Ramos (cell line): ENCODE measurements at regions not wholly inside any gene's neighbourhood (a gene's known extent, or its start where the extent isn't known, plus 50 kb on each side); places are given as distances from the start of the nearest gene placed in this dataset.

ENCODE experiments used
- in situ Hi-C: fragments of 300-500 bp; cut with MboI; formaldehyde crosslinking; loops from one replicate; pipeline ENCODE4 v1.14.3; 2022; ENCODE audit warnings: low sequenced_read_pairs; ENCODE audit not compliant: unreplicated experiment

DNA sequence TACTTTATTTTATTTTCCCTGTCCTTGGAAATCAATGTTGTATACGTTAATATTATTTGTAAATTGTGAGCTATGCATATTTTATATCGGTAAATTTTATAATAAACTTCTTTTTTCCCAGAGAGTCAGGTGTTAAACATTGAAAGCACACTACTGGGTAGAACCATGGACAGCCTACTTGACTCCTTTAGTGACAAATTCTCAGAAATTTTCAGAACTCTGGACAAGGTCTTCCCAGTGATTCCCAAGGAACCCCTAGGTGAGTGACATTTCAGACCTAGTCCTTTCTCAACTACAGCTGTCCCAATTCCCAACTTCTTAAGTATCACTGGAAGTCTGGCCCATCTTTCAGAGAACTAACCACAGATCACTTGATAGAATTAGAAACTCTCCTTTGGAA lies 107.2 kb downstream of the RCN1 start:
- in situ Hi-C loops, result no loop called here

- in situ Hi-C loops, result no loop called here
Observed at GRCh38 chr11:32200136-32200847, 109.4 kb downstream of the RCN1 start.

DNA sequence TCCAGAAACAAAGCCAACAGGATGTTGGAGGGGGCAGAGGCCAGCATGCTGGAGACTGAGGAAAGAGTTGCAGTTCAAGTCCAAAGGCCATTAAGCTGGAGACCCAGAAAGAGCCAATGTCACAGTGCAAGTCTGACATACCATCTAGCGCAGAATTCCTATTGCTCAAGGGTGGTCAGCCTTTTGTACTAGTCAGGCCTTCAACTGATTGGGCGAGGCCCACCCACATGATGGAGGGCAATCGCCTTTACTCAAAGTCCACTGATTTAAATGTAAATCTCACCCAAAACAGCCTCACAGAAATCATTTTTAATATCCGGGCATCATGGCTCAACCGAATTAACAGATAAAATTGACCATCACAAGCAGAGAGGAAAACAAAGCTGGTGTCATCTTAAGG lies 113.9 kb downstream of the RCN1 start:
- in situ Hi-C loops, result no loop called here

DNA sequence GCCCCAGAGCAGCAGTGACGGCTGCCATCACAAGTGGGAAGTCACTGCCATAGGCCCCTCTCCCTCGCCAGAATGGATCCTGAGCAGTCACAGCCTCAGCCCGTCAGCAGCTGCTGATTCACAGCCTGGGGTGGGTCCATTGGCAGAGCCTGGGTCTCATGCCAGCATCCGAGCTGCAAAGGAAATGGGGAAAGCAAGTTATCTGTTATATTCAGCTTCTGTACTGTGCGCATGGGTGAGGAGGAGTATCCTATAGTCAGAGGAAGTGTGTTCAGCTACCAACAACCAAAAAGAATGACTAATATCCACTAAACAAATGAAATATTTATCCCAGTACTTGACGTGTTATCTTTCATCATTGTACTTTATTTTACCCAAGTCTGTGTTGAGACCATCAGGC lies 119.7 kb downstream of the RCN1 start:
- in situ Hi-C loops, result no loop called here

DNA sequence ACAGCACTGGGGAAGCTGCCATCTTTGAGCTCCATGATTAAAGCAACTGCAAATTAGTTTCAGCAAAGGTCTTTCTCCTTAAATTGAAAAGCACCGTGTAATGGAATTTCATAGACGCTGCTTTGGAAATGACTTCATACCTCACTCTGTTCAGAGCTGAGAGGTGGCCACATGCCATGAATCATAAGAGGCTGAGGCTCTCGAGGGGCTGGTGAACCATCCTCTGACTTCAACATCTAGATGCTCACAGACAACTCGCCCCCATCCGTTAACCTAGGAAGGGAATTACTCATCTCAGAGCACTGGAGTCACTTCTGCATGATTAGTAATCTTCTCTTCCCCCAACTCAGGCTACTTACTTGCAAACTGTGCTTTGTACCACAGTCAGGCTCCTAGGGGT lies 122.3 kb downstream of the RCN1 start:
- in situ Hi-C loops, result no loop called here

GRCh38 chr11:32215157-32215556 lies 124.3 kb downstream of the RCN1 start:
- in situ Hi-C loops, result no loop called here

DNA sequence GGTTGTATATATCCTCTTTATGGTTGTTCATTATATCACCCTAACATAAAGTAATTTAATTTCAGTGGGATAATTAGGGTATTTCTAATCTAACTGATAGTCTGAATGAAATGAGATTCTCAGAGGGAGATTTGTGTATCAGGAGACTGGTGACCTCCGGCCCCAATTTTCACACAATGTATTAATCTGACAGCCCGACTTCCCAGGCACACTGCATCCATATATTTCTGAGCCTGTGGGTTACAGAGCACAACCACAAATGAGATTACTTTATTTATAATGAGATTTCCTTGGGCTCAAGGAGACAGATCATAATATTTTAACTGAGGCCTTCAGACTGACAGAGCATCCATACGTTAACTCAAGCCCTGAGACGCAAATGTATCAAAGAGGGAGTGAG lies 125.9 kb downstream of the RCN1 start:
- in situ Hi-C loops, result no loop called here

- in situ Hi-C loops, result no loop called here
Observed at GRCh38 chr11:32219320-32219719, 128.4 kb downstream of the RCN1 start.

DNA sequence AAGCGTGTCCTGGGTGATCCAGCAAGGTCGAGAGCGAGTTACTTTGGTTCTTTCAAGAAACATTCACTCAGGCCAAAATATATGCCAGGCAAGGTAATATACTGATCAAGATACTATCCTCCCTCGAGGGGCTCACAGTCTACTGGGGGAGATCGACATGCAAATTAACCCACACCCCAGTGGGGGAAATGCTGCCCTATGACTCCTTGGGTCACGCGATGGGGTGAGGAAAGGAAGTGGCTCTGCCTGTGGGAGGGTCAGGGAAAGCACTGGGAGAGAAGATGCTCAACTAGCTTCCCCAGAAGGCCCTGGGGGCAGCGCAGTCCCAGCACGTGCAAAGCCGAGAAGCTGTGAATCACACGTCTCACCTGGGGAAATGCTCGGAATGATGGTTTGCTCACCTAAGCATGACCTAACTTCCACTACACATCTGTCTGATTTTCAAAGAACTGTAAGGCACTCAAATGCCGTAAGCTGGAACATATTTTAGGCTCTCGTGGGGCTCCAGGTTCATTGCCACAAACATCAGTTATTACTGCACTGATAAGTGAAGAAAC lies 130.7 kb downstream of the RCN1 start:
- in situ Hi-C loops, result no loop called here

DNA sequence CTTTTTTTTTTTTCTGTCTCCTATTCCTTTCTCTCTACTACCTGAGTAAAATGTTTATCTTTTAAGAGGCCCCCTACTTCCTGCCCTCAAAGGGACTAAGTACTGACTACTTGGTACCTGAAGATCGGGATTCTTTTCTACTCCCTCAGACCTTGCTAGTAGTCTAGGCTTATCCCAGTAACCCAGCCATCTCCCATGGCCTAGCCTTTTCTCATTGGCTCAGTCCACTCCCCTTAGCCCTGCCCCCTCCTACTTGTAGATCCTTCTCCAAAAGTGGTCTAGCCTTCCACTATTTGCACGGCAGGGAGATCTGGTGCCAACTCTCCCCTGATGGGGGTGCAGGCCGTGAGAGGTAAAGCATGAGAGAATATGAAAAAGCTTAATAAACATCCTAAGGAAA lies 133.7 kb downstream of the RCN1 start:
- in situ Hi-C loops, result no loop called here

- in situ Hi-C loops, result no loop called here
Observed at GRCh38 chr11:32225571-32226285, 134.9 kb downstream of the RCN1 start.

GRCh38 chr11:32226480-32226879 lies 135.6 kb downstream of the RCN1 start:
- in situ Hi-C loops, result no loop called here

DNA sequence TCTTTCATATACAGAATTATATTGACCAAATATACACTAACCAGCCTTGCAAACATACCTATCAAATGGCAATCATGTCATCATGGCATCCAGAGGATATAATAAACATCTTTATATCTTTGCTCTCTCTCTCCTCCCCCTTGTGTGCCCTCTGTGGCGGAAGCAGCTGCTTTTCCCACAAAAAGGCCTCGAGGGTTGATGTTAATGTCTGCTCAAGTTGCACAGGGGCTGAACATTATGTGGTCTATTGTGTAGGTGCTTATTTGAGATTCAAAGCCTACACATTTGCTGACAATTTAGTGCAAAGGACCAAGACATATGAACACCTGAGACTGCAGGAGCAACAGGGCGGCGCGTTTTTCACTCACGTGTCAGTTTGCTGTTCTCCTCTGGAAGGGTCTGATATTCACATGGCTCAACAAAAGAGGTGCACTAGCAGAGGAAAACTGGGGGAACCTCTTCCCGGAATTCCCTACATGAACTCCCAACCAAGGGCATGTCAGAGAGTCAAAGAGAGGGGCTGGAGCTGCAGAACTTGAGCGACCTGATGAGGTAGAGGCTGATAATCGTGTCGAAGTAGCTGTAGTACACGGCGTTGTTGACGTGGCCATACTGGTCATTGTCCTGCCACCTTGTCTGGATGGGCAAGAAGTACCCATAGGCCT lies 138.8 kb downstream of the RCN1 start:
- in situ Hi-C loops, result no loop called here

- in situ Hi-C loops, result no loop called here
Observed at GRCh38 chr11:32231909-32232493, 141.1 kb downstream of the RCN1 start.

DNA sequence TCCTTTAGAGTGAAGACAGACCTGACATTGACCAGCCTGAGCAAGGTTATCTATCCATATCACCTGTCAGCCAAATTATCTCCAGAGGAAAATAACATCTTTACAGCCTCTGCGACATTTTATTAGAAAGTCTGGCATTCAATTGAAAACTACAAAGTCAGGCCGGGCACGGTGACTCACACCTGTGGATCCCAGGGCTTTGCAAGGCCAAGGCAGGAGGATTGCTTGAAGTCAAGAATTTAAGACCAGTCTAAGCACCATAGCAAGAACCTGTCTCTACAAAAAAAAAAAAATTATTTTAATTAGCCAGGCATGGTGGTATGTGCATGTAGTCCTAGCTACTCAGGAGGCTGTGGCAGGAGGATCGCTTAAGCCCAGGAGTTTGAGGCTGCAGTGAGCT lies 141.6 kb downstream of the RCN1 start:
- in situ Hi-C loops, result no loop called here

- in situ Hi-C loops, result no loop called here
Observed at GRCh38 chr11:32233276-32233675, 142.4 kb downstream of the RCN1 start.

DNA sequence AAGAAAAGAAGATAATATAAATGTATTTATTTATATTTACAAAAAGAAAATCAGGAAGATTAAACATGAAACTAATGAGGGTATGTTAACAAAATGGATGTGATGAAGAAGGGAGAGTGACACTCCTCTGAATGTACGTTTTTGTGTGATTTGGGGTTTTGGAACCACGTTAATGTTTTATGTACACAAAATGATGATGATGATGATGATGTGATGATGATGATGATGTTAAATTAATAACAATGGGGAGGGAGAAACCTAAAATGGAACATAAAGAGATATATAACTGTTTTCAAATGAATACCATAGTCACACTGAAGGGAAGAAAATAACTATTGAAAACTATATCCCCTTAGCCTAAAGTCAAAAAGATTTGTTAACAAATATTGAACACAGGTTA lies 143.1 kb downstream of the RCN1 start:
- in situ Hi-C loops, result no loop called here

GRCh38 chr11:32244453-32244852 lies 153.6 kb downstream of the RCN1 start:
- in situ Hi-C loops, result no loop called here

DNA sequence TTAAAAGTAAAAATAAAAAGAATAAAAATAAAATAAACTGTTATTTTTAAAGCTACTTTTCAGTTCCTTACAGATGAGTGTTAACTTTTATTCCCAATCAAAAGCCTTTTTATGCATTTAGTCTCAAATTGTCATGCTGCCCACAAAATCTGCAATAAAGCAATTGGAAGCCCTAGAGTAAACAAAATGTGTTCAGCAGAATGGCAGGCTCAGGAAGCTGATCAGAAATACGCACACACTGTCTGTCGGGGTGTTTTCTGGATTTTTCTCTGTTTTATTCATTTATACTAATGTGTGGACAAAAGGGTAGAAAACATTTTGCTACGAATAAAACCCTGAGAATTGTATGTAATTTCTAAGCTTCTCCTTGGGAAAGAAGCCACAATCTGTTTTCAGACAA lies 162.8 kb downstream of the RCN1 start:
- in situ Hi-C loops, result no loop called here

- in situ Hi-C loops, result no loop called here
Observed at GRCh38 chr11:32255841-32256240, 165.0 kb downstream of the RCN1 start.

GRCh38 chr11:32256466-32256865 lies 165.6 kb downstream of the RCN1 start:
- in situ Hi-C loops, result no loop called here
